HG03558 (cell line): ENCODE measurements at regions not wholly inside any gene's neighbourhood (a gene's known extent, or its start where the extent isn't known, plus 50 kb on each side); places are given as distances from the start of the nearest gene placed in this dataset.
"Not testable (repeated sequence)": the region's sequence is repeated elsewhere in the genome, so short reads cannot be mapped to it uniquely, and the experiment has no call there.

Experiments used
- ATAC-seq: cut with Tn5 transposase; IDR thresholded peaks from one replicate; pipeline ENCODE4 v1.9.1; 2021; ENCODE audit warnings: moderate number of reproducible peaks; ENCODE audit not compliant: unreplicated experiment; ENCODE audit errors: extremely low read depth

GRCh38 chr10:3634646-3635045 is 150.4 kb downstream of the KLF6 start:
- not testable (repeated sequence) for ATAC-seq

GRCh38 chr10:3631701-3632330 is 153.2 kb downstream of the KLF6 start:
- no peak for ATAC-seq

GRCh38 chr10:3631291-3631690 is 153.7 kb downstream of the KLF6 start:
- ATAC-seq: no peak

- ATAC-seq: peak; percentile 63
These were observed 158.9 kb downstream of the KLF6 start for GRCh38 chr10:3625959-3626751.

- ATAC-seq: no peak
These were observed 160.6 kb downstream of the KLF6 start for GRCh38 chr10:3624367-3624766.

- ATAC-seq: no peak
These were observed 161.3 kb downstream of the KLF6 start for GRCh38 chr10:3623746-3624145.

GRCh38 chr10:3622845-3623621 is 162.0 kb downstream of the KLF6 start:
- peak; percentile 21 for ATAC-seq

GRCh38 chr10:3622427-3622826 is 162.6 kb downstream of the KLF6 start:
- ATAC-seq: no peak

- ATAC-seq: no peak
These were observed 164.2 kb downstream of the KLF6 start for GRCh38 chr10:3620818-3621217.

GRCh38 chr10:3619241-3619640 is 165.8 kb downstream of the KLF6 start:
- ATAC-seq: no peak

GRCh38 chr10:3616880-3617279 is 168.1 kb downstream of the KLF6 start:
- no peak for ATAC-seq

DNA sequence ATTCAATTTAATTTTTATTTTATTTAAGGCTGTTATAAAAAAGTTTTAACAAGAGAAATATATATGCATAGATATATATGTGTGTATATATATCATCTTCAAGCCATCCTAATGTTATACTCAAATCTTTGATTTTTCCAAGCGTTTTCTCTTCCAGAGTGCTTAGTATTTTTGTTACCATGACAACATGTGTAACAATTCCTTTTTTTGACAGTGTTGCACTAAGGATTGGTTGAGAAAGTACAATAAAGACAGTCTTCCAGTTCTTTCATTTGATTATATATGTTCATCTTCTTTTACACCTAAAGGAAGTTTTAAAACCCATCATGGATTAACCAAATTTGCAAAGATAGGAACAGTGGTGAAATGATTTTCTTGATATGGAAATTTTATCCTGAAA is 171.7 kb downstream of the KLF6 start:
- ATAC-seq: no peak

DNA sequence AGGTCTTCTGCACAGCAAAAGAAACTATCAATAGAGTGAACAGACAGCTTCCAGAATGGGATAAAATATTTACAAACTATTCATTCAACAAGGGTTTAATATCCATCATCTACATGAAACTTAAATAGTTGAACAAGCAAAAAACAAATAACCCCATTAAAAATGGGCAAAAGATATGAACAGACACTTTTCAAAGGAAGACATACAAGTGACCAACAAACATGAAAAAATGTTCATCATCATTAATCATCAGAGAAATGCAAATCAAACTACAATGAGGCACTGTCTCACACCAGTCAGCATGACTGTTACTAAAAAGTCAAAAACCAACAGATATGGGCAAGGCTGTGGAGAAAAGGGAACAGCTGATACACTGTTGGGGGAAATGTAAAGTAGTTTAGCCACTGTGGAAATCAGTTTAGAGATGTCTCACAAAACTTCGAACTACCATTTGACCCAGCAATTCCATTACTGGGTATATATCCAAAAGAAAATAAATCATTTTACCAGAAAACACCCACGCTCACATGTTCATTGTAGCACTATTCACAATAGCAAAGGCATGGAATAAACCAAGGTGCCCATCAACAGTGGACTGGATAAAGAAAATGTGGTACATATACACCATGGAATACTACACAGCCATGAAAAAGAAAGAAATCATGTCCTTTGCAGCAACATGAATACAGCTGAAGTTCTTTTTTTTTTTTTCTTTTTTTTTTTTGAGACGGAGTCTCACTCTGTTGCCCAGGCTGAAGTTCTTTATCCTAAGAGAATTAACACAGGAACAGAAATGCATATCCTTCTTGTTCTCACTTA is 172.6 kb downstream of the KLF6 start:
- ATAC-seq: no peak

GRCh38 chr10:3606309-3606708 is 178.7 kb downstream of the KLF6 start:
- ATAC-seq: no peak

DNA sequence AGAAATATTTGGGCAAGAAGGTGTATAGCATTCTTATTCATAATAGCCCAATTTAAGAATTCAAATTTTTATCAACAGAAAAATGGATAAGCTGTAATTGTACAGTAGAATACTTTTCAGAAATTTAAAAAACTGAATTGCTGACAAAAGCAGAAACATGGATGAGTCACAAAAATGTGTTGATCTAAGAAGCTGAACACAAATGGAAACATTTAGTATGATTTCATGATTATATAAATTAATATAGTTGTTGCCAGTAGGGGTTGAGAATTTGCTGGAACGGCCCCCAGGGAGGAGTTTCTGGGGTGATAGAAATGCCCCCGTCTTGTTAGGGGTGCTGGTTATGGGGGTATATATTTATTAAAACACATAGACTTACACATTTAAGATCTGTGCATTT is 179.1 kb downstream of the KLF6 start:
- ATAC-seq: no peak

DNA sequence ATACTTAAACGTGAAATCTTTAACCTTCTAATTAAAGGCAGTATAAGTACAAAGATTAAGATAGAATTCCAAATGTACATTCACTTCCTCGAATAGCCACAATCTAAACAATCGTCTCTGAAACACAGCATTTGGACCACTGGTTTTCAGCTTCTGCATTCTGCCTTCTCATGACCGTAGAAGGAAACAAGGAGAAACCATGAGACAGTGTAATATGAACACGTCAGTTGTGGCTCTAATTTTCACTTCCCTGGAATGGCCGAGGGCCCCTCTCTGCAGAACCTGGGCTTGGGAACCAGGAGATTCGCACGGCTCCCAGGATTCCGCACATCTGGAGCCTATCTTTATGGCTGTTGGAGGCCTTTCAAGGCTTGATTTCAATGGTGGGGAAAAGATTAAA is 189.3 kb downstream of the KLF6 start:
- no peak for ATAC-seq

- ATAC-seq: no peak
These were observed 191.4 kb downstream of the KLF6 start for GRCh38 chr10:3593611-3594010.

- ATAC-seq: no peak
These were observed 192.6 kb downstream of the KLF6 start for GRCh38 chr10:3592424-3592823.

- ATAC-seq: no peak
These were observed 196.2 kb downstream of the KLF6 start for GRCh38 chr10:3588816-3589215.

GRCh38 chr10:3588346-3588745 is 196.7 kb downstream of the KLF6 start:
- ATAC-seq: no peak
